Ovary (tissue), 3 donors: ENCODE measurements at regions not wholly inside any gene's neighbourhood (a gene's known extent, or its start where the extent isn't known, plus 50 kb on each side); places are given as distances from the start of the nearest gene placed in this dataset.

Experiments used
- CTCF ChIP-seq, 3 donors: fragments of 450-650 bp in 2 of 3; fragments of 200-600 bp in 1 of 3; IDR thresholded peaks; one replicate each; pipeline versions ENCODE4 v1.5.1 to v1.8.0; 2016 to 2022; ENCODE audit warnings: antibody characterized with exemption in 3 of 3, mild to moderate bottlenecking in 1 of 3
- EP300 ChIP-seq: sonication (generic); formaldehyde crosslinking; IDR thresholded peaks from one replicate; pipeline ENCODE4 v1.6.1; 2017; ENCODE audit warnings: antibody characterized with exemption
- POLR2A ChIP-seq: fragments of 450-650 bp; IDR thresholded peaks from one replicate; pipeline ENCODE4 v1.6.1; 2017; ENCODE audit warnings: antibody characterized with exemption, mild to moderate bottlenecking, moderate library complexity
- donor health status: DM: no; HTN: no; CAD: no.

- TF ChIP-seq CTCF (IDR thresholded peaks at IDR 0.05): no peak
- TF ChIP-seq POLR2A: no peak
- TF ChIP-seq EP300: no peak
Observed at GRCh38 chr14:100450049-100450448, 126.9 kb downstream of the SLC25A47 start.
